Right renal pelvis (tissue), 4 donors: ENCODE measurements at regions not wholly inside any gene's neighbourhood (a gene's known extent, or its start where the extent isn't known, plus 50 kb on each side); places are given as distances from the start of the nearest gene placed in this dataset.

Experiments used
- DNase-seq, 4 donors: peaks; one replicate each; pipeline ENCODE4 v3.0.0-alpha.2; 2013; ENCODE audit warnings: low read depth in 4 of 4, low spot score in 3 of 4, missing footprints in 1 of 4

DNA sequence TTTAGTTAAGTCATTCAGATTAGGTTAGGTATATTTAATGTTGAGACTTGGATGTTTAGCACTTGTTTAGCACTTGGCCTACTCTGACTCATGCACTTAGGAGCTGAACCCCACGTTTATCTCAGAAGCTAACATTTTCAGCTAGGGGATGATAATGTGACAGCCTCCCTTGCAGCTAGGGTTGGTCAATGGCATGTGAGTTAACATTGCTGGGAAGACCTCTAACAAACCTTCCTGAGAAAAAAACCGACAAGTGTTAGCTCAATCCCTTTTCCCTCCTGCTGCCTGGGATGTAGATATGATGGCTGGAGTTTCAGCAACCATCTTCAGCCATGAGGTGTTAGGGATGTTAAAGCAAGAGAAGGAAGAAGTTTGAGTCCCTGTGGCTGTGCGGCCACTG lies 185.0 kb upstream of the FOXF1 start:
- no peak for DNase-seq

DNA sequence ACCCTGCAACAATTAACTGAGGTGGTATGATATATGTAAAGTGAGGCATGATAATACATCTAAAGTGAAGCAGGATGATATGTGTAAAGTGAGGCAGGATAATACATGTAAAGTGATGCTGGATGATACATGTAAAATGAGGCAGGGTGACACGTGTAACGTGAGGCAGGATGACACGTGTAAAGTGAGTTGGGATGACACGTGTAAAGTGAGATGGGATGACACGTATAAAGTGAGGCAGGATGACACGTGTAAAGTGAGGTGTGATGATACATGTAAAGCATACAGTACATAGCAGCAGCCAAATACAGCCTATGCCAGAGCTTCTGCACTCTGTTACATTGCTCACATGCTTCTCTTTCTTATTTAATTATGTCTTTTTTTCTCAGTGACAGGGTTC lies 184.4 kb upstream of the FOXF1 start:
- DNase-seq: no peak

DNA sequence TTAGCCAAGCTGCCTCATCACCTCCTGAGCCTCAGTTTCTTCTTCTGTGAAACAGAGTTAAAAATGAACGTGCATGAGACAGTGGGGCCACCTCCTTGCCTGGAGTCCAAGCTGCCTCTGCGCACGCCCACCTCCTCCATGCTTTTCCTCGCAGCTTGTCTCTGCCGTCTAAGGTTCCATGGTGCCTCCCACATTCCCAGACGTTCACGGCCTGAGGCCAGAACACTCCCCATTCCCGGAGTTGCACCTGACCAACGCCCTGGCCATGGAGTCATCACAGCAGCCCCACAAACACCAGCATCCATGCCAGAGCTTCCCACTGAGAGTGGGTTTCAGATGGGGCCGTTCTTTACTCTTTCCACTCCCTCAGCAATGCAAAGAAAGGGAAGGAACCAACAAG lies 183.0 kb upstream of the FOXF1 start:
- no peak for DNase-seq

DNA sequence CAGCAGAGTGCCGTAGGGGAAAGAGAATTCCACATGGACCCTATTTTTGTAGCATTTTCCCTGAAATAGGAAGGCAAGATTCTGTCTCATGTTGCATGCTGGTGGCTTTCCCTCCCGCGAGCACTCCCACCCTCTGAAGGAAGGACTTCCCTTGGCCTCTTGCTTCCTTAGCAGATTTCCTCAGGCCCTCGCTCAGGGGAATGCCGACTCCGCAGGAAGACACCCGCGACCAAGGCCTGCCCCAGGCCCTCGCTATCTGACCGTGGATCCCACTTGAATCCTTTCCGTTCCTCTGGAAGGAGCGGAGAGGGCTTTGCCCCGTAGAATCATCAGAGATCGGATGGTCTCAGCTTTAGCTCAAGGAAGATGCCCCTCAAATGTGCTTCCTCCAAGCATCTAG lies 179.4 kb upstream of the FOXF1 start:
- DNase-seq: no peak

DNA sequence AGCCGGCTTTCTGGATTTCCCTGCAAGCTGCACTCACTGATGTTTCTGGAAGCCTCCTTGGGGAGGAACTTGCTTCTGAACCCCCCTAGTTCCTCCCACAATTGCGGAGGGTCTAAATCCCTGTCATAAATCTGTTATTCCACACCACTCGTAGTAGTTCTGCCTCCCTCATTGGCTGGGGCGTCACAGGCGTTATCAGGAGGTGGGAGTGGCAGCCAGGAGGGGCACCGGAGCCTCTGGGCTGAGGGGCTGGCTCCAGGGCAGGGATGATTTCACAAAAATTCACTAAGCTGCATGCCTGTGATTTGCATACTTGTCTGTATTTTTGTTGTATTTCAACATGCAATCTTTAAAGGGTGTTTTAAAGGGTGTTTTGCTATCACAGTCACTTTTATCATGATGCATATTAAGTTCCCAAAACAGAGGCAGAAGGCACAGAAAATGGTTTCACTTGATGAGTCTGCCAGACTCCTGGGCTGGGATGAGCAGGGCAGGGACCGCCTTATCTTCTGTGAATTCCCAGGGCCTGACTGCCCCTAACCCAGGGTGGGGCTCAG lies 176.2 kb upstream of the FOXF1 start:
- DNase-seq: no peak

DNA sequence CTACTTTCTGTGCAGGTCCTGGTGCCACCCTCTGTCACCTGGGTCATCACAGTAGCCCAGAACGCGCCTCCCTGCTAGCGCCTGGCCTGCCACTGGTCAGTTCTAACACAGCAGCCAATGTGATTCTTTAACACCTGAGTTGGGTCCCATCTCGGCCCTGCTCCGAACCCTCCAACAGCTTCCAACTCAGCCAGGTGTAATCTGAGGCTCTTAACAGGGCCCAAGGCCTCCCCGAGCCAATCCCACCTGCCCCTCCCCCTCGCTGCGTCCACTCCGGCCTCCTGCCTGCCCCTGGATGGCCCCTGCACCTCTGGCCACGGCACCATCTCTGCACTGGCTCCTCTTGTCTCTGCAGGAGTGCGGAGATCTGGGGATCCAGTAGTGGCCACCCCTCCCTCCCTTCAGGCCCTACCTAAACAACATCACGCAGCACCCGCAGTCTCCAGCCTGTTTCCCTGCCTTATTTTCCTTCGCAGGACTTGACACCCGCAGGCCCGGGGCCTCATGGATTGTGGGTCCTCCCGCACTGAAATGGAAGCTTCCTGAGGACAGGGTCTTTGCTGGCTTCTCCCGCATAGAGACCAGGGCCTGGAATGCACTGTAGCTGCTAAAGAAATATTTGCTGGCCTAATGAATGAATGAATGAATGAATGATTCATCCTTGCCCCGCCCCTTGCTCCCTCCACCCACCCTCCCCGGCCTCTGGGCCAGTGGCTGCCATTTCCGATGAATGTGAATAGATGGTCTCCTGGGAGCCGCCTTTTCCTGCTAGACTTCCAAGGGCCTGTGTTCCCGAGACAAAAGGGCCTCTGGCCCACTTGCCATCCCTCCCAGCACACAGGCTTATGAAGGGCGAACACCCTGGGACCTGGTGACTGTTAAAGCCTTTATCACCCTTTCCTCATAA lies 174.8 kb upstream of the FOXF1 start:
- no peak for DNase-seq

DNA sequence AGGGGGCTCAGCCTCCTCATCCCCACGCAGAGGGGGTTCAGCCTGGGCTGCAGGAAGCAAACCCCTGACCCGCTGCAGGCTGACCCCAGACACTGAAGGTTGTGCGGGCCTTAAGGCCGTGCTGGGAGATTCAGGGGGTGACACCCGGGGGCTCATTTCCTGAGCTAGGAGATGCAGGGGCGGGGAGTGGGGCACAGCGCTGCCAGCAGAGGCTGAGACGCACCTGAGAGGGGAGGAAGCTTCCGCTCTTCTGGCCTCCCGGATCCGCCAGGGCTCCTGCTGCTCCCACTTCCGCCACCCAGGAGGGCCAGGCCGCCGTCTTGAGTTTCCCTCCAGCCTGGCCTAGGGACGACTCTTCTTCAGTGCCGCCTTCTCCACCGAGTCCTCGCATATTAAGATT lies 173.2 kb upstream of the FOXF1 start:
- DNase-seq: no peak

DNA sequence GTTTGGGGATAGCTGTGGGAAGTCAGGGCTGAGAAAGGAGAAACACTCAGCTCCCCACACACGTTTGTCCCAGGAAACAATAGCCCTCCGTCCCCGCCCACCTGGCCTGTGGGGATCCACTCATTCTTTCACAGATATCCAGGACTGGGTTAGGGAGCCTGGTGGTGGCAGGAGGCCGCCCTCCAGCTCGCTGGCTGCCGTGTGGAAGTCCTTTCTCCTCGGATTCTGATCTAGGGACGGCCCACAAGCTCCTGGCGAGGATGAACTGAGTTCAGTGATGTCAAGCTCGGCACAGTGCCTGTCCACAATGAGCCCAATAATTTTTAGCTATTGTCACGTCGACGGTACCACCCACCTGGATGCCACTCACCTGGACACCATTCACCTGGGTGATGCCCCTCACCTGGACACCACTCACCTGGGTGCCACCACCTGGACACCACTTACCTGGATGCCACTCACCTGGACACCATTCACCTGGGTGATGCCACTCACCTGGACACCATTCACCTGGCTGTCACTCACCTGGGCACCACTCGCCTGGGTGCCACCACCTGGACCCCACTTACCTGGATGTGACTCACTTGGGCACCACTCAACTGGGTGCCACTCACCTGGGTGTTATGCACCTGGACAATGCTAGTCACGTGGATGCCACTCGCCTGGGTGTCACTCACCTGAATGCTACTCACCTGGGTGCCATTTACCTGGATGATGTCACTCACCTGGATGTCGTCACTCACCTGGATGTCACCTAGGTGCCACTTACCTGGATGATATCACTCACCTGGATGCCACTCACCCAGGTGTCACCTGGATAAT lies 172.5 kb upstream of the FOXF1 start:
- no peak for DNase-seq

DNA sequence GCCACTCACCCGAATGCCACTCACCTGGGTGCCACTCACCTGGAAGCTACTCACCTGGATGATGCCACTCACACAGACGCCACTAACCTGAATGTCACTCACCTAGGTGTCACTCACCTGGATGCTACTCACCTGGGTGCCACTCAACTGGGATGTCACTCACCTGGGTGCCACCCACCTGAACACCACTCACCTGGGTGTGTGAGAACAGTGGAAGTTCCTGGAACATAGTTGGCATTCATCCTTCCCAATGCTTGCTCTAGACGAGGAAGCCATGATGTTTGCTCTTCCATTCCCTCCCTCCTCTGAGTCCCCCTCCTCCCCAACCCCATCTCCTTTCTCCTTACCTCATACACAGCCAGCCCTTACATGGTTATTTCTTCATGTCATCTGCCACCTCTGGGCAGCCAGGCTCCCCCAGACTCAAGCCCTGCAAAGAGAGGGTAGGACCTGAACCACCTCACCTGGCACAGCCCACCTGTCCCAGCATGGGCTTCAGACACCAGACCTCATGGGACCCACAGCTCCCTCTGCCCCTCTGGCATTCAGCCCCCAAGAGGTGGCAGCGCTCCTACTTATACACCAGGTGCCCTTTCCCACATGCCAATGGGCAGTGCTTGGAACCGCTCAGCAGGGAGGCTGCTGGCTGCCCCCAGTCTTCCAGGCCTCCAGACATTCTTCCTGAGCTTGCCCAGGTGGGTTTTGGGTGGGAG lies 171.8 kb upstream of the FOXF1 start:
- no peak for DNase-seq

DNA sequence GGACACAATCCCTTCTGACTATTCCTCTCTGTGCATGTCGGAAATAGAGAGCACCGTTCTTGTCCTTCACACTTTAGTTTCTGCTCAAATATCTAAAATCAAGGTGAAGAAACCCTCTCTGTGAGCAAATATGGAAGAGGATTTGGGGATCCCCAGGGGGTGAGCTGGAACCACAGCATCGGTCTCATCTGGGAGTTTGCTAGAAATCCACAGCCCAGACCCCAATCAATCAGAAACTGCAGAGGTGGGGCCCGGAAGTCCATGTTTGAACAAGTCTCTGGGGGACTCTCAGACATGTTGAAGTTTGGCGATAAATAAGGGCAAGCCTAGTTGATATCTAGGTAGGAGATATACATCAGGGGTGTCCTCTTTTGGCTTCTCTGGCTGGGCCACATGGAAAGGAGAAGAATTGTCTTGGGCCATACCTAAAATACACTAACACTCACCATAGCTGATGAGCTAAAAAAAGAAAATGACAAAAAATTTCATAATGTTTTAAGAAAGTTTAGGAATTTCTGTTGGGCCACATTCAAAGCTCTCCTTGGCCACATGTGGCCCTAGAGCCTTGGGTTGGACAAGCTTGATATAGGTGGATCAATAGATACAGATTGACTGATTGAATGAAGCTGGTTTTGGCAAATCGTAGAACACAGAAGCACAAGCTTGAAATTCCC lies 168.0 kb upstream of the FOXF1 start:
- DNase-seq: no peak

DNA sequence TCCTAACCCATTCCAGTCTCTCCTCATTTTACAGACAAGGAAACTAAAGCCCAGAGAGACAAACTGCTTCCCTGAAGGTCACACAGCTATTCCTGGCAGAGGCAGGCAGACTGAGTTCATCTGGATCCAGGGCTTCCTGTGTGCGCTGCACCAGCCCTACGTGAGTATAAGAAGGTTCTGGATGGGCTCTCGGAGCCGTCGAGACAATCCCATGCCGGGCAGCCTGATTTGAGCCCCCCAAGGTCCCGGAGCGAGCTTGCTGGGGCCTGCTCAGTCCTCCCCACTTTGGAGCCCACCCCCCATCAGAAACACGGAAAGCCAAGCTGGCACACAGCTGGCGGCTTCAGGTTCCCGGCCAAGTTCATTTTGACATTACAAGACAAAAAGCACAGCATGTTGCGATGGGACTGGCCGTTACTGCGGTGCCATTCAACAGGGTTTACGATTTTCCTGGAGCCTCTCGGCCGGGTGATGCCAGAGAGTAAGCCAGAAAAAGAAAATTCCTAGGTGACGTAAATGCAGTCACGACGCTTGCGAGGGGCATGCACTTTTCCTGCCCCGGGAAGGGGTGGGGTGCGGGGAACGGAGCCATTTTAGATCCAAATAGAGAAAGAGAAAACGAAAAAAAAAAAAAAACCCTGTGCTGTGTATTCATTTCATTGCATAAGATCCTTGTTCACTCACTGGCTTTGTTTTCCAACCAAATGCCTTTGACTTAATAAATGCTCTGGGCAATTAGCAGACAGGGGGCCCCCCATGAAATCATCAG lies 167.1 kb upstream of the FOXF1 start:
- peak in 1 of 4 donors; percentile 9 for DNase-seq

DNA sequence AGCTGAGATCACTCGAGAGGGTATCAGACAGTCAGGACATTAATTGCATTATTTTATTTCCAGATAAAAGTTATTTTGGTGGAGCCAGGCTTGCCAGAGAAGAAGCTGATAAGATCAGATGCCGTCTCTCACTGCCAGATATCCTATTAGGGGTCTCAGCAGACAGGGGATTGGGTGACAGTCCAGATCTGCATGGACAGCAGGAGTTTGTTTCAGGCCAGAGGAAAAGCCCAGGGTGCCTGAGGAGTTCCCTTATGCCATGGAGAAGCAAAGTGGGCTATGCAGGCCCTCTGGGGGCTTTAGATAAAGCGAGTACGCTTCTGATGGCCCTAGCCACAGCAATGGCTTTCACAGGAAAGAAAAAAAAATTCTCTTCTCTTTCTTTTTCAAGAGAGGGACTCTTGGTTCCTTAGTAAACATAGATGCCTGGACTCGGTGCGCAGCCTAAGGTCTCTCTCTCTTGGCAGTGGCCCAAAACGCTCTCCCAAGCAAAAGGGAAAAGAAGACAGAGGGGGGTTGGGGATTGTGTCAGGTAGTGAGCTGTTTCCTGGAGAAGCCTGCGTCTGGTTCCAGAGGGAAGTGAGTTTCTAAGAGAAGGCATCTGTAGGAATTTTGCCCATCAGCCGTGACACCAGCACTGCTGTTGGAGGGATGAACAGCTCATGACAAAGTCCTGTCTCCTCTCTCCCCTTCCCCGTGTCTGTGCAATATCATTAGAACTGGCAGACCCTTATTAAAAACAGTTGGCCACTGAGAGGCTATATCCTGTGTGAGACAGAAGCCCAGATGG lies 166.3 kb upstream of the FOXF1 start:
- no peak for DNase-seq

DNA sequence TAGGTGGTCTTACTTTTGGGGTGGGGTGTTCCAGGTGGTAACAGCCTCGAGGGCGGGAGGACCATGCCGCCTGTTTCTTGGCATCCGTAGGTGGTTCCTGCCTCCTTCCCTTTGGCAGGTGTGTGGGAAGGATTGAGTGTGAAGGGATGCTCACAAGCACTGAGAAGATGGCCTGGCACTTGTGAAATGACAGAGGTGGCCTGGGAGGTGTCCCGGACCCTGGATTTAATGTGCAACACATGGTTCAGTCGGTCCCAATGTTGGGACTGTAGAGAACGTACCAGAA lies 165.8 kb upstream of the FOXF1 start:
- DNase-seq: no peak

DNA sequence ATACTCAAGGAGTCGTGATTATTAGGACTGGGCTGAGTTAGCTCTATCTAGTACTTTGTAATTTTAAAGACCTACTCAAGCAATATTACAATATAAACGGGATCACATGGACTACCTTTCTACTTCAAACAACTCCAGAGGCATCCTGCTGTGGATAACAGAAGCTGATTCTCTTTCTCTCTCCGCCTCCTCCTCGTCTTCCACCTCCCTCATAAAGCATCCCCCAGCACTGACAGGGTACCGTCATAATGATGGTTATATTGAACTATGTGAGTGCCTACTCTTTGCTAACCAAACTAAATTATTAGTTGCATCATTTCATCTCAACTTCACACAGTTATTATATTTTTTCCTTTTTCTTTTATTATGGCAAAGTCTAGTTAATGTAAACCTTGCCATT lies 165.4 kb upstream of the FOXF1 start:
- no peak for DNase-seq

DNA sequence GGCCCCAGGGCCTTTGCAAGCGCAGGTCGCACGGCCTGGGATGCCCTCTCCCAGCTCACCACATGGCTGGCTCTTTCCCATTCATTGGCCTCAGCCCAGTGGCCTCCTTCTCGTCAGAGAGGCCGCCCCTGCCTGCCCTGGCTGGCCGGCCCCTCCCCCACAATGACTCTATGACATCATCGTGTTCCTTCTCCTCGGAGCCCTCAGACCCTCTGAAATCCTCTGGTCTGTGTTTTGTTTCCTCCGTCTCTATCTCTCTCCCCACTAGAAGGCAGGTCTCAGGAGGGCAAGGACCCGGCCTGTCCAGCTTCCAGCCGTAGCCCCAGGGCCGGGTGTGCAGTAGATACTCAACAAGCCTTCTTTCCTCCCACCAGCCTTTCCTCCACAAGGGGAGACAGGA lies 164.8 kb upstream of the FOXF1 start:
- DNase-seq: no peak

DNA sequence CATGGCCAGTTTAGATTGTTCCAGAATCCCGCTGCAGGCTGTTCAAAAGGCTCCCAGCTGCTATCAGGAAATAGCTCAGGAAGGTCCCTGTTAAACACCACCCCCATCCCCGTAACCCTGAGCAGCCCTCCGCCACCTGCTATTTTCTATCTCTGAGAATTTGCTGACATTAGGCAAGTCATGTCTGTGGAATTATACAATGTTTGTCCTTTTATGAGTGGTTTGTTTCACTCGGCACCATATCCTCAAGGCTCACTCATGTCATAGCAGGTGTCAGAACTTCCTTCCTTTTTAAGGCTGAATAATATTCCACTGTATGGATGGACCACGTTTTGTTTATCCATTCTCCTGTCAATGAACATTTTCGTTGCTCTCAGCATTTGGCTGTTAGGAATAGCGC lies 164.3 kb upstream of the FOXF1 start:
- no peak for DNase-seq

DNA sequence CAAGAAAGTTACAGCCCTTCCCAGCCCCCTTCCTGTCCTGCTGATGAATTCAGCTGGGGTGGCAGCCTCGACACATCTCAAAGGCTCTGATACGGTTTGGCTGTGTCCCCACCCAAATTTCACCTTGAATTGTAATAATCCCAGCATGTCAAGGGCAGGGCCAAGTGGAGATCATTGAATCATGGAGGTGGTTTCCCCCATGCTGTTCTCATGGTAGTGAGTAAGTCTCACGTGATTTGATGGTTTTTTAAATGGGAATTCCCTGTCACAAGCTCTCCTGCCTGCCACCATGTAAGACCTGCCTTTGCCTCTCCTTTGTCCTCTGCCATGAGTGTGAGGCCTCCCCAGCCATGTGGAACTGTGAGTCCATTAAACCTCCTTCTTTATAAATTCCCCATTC lies 163.2 kb upstream of the FOXF1 start:
- no peak for DNase-seq

DNA sequence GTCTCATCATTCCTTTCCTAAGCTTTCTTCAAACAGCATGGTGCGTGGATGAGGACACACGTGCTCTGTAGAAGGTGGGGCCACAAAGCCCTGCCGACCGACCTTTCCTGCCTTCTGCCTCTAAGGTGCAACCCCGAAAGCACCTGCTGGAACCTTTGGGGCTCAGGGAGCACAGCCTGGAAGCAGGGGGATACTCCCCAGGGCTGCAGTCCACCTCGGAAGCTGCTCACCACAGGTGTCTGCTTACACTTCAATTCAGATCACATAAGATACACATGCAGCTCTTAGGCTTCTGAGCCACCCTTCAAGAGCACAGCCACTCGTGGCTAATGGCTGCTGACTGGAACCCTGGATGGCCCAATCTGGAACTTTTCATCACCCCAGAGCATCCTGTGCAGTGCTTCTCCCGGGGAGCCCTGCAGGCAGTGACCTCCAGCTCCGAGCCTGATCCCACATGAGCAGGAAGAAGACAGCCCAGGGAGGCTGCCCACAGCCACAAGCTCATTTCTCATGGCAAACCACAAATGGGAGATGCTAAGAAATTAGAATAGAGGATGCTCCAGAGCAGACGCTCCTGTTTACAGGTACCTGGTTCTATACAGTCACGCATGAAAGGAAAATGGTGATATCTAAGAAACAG lies 162.3 kb upstream of the FOXF1 start:
- no peak for DNase-seq
